Adrenal gland (tissue), 9 donors: ENCODE measurements at regions not wholly inside any gene's neighbourhood (a gene's known extent, or its start where the extent isn't known, plus 50 kb on each side); places are given as distances from the start of the nearest gene placed in this dataset.
A peak's percentile ranks its signal among the peaks of the same experiment; 100 is the strongest.

Source experiments
- DNase-seq, 7 donors: peaks; one replicate each; pipeline ENCODE4 v3.0.0-alpha.2; 2019 to 2020
- H3K27ac ChIP-seq, 5 donors: fragments of 200-600 bp; sonication (generic) in 4 of 5; 1 replicate in 3 of 5; 2 replicates in 2 of 5; pipeline versions ENCODE4 v1.5.1 to v1.8.0; 2016 to 2020; ENCODE audit warnings: mild to moderate bottlenecking in 1 of 5
- H3K27me3 ChIP-seq: fragments of 200-600 bp; 2 replicates; pipeline ENCODE4 v1.8.0; 2021
- H3K36me3 ChIP-seq, 2 donors: fragments of 200-600 bp; replicated peaks in 1 of 2; 1 replicate in 1 of 2; 2 replicates in 1 of 2; pipeline versions ENCODE4 v1.5.1 to v1.8.0; 2018 to 2022
- H3K4me1 ChIP-seq, 2 donors: fragments of 200-600 bp; replicated peaks in 1 of 2; 1 replicate in 1 of 2; 2 replicates in 1 of 2; pipeline versions ENCODE4 v1.5.1 to v1.8.0; 2018 to 2021
- H3K4me3 ChIP-seq, 4 donors: fragments of 200-600 bp; sonication (generic) in 3 of 4; one replicate each; pipeline ENCODE4 v1.5.1; 2016 to 2018
- H3K9me3 ChIP-seq, 3 donors: fragments of 200-600 bp; sonication (generic) in 1 of 3; replicated peaks in 1 of 3; 1 replicate in 2 of 3; 2 replicates in 1 of 3; pipeline versions ENCODE4 v1.5.1 to v1.8.0; 2016 to 2021
- POLR2A ChIP-seq, 2 donors: fragments of 450-650 bp; IDR thresholded peaks; one replicate each; pipeline ENCODE4 v1.6.1; 2017; ENCODE audit warnings: antibody characterized with exemption in 2 of 2, mild to moderate bottlenecking in 2 of 2, moderate library complexity in 1 of 2
- WGBS, 4 donors: extraction: QIAGEN DNeasy Blood & Tissue Kit in 2 of 4; methylation state at CpG; one replicate each; pipeline versions ENCODE4 v1.1.5 to v1.1.7; 2013 to 2017; 5-methylcytosine and 5-hydroxymethylcytosine counted together
- intact Hi-C, 2 donors: fragments of 100-400 bp; cut with DNase I; formaldehyde crosslinking; loops; one replicate each; pipeline versions ENCODE4 v1.14.1 to v1.15.0; 2022 to 2023
- TF ChIP-seq, protein P1 (sequence below), 6 experiments: fragments of 450-650 bp in 4 of 6; fragments of 200-600 bp in 2 of 6; sonication (generic) in 1 of 6; IDR thresholded peaks; 1 replicate in 5 of 6; 2 replicates in 1 of 6; pipeline versions ENCODE4 v1.5.1 to v1.8.0; 2016 to 2021; ENCODE audit warnings: antibody characterized with exemption in 6 of 6, mild to moderate bottlenecking in 2 of 6, moderate library complexity in 1 of 6
- donor health status: healthy with polysubstance abuse.
- donor health status: Bipolar disorder and iron deficiency.
- donor health status: DM: yes; HTN: yes; CAD: no.
- donor health status: DM: no; HTN: no; CAD: no.
- donor health status: DM: no; HTN: no; CAD: no.

DNA sequence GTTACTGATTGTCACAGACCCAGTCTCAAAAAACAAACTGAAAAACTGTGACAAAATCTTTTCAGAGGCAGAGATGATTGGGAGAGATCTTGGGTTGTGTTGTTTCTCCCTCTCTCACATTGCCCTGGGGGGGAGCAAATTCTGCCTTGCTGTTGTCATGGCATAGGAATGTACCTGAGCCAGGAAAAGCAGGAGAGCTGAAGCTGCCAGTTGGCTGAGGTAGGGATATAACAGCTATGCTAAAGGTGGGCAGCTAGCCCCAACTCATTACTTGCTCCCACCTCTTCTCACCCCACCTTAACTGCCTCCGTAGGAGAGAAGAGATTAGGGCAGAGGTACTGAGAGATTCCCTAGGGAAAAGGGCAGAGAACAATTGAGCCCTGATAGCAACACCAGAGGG lies 299.3 kb downstream of the OSR1 start:
- WGBS, 4 donors = 41 to 80% (median 55%) methylated on average over 1 of the region's 1 CpG
- TF ChIP-seq POLR2A (IDR thresholded peaks at IDR 0.05) = no peak
- TF ChIP-seq, protein P1, sequence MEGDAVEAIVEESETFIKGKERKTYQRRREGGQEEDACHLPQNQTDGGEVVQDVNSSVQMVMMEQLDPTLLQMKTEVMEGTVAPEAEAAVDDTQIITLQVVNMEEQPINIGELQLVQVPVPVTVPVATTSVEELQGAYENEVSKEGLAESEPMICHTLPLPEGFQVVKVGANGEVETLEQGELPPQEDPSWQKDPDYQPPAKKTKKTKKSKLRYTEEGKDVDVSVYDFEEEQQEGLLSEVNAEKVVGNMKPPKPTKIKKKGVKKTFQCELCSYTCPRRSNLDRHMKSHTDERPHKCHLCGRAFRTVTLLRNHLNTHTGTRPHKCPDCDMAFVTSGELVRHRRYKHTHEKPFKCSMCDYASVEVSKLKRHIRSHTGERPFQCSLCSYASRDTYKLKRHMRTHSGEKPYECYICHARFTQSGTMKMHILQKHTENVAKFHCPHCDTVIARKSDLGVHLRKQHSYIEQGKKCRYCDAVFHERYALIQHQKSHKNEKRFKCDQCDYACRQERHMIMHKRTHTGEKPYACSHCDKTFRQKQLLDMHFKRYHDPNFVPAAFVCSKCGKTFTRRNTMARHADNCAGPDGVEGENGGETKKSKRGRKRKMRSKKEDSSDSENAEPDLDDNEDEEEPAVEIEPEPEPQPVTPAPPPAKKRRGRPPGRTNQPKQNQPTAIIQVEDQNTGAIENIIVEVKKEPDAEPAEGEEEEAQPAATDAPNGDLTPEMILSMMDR (IDR thresholded peaks at IDR 0.05) = no peak
- Histone ChIP-seq H3K4me1 (no peaks in the 10 kb centered on the region), H3K9me3 (no peaks in the 10 kb centered on the region), H3K27ac (no peak overlapping the region), H3K36me3 (no peaks in the 10 kb centered on the region), H3K27me3 (no peaks in the 10 kb centered on the region), H3K4me3 (no peak overlapping the region)
- intact Hi-C loops = no loop called here
- DNase-seq = no peak

DNA sequence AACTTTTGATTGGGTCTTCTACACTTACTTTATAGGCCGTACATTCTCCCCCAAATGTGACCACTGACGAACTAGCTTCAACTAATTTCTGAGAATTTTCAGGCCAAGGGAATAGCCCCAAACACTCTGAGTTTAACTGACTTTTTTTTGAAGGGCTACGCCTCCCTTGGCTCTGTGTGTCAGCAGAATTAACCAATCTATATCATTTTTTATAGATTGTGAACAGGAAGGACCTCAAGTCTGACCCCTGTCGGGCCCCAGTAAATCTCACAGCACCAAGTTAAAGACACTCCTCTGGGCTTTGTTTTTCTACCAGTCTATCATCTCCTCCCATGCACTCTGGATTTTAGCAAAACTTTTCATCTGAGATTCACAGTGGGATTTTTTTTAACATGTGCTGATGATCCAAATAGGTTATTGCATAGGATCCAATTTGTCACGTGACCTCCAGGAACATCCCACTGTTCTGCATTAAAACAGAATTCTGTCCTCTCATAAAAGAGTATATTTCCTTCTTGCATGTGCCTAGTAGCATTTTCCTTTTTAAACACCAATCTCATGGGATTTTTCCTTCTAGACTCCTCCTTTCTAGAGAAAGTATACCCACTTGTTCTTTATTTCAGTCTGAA lies 307.1 kb downstream of the OSR1 start:
- Histone ChIP-seq H3K4me3 (no peak overlapping the region), H3K27me3 (no peaks in the 10 kb centered on the region), H3K9me3 (no peaks in the 10 kb centered on the region), H3K4me1 (no peaks in the 10 kb centered on the region), H3K36me3 (no peaks in the 10 kb centered on the region), H3K27ac (no peak overlapping the region)
- no peak for TF ChIP-seq POLR2A (IDR thresholded peaks at IDR 0.05)
- TF ChIP-seq, protein P1 (IDR thresholded peaks at IDR 0.05) = no peak
- no peak for DNase-seq
- 74 to 85% (median 77%) methylated on average over 5 of the region's 5 CpGs for WGBS, 4 donors
- intact Hi-C loops = no loop called here

DNA sequence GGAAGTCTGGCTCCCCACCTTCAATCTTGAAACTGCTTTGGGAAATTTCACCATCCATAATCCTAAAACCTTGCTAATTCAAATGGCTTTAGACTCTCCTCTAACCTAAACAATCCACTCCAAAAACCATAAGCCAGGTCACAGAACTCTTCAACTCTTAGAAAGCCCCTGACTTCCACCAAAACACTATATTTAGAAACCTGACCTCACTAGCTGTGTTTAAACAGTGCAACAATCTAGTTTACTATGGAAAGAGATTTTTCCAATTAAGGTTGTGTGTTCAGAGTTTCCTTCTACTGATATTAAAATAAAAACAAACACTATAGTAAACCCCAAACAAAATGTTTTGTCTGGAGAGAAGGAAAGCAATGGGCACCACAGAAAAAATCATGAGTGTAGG lies 308.1 kb downstream of the OSR1 start:
- Histone ChIP-seq H3K36me3 (no peaks in the 10 kb centered on the region), H3K9me3 (no peaks in the 10 kb centered on the region), H3K4me1 (no peaks in the 10 kb centered on the region), H3K27ac (no peak overlapping the region), H3K27me3 (no peaks in the 10 kb centered on the region), H3K4me3 (no peak overlapping the region)
- TF ChIP-seq, protein P1 (IDR thresholded peaks at IDR 0.05) = no peak
- no peak for TF ChIP-seq POLR2A (IDR thresholded peaks at IDR 0.05)
- DNase-seq = no peak
- intact Hi-C loops = no loop called here

DNA sequence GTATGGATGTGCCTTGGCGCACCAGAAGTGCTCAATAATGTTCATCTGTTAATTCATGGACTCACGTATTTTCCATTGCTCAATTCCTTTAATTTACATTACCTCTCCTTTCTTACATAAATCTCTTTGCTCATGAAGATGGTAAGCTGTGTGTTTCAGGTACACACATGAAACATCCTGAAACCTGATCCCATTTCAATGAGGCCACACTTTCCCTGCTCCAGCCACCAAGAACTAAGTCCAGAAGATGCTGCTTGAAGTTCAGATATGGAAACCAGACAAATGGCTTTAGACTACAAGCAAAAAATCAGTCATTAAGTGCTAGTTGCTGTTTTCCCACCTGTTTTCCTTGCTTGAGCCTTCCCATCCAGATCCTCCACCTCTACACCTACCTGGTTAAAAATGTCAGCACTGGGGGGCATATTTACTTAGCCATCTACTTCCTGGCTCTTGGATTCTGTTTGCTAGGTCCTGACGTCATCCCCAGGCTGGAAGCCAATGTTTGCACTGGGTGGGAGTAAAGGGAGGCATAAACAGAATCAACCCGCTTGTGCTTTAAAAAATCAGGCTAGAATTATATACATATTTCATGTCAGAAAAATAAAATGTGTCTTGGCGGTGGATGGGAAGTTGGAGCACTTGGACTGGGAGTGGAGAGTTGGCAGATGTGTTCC lies 309.7 kb downstream of the OSR1 start:
- no peak for TF ChIP-seq POLR2A (IDR thresholded peaks at IDR 0.05)
- TF ChIP-seq, protein P1 (IDR thresholded peaks at IDR 0.05) = no peak
- Histone ChIP-seq H3K4me3 (no peak overlapping the region), H3K9me3 (no peaks in the 10 kb centered on the region), H3K4me1 (no peaks in the 10 kb centered on the region), H3K27ac (no peak overlapping the region), H3K27me3 (no peaks in the 10 kb centered on the region), H3K36me3 (no peaks in the 10 kb centered on the region)
- intact Hi-C loops = no loop called here
- peak in 1 of 7 donors; percentile 13 for DNase-seq
- 71 to 81% (median 76%) methylated on average over 5 of the region's 5 CpGs for WGBS, 4 donors
